Astrocyte (in vitro differentiated cells and primary cell): ENCODE measurements at regions not wholly inside any gene's neighbourhood (a gene's known extent, or its start where the extent isn't known, plus 50 kb on each side); places are given as distances from the start of the nearest gene placed in this dataset.

ENCODE experiments used
- DNase-seq: peaks from one replicate; pipeline ENCODE4 v3.0.0-alpha.2; 2010; ENCODE audit warnings: low read depth
- FAIRE-seq: peaks from 2 replicates; lab custom pipeline; 2011; peaks lifted over from hg19 to GRCh38; lab: Jason Lieb, UNC
- H2AFZ ChIP-seq: 2 replicates; pipeline ENCODE4 v1.6.0; 2012; ENCODE audit warnings: low read depth, low read length, inconsistent platforms
- H3K27ac ChIP-seq: 2 replicates; pipeline ENCODE4 v1.5.1; 2011; ENCODE audit warnings: low read depth, low read length, inconsistent platforms
- H3K27me3 ChIP-seq: 2 replicates; pipeline ENCODE4 v1.6.0; 2011; ENCODE audit warnings: low read length, inconsistent platforms; ENCODE audit not compliant: insufficient read depth
- H3K36me3 ChIP-seq: 2 replicates; pipeline ENCODE4 v1.5.1; 2011; ENCODE audit warnings: low read length, inconsistent platforms; ENCODE audit not compliant: insufficient read depth
- H3K4me1 ChIP-seq: 2 replicates; pipeline ENCODE4 v1.5.1; 2011; ENCODE audit warnings: low read length, inconsistent platforms; ENCODE audit not compliant: insufficient read depth
- H3K4me2 ChIP-seq: 2 replicates; pipeline ENCODE4 v1.6.0; 2012; ENCODE audit warnings: low read length, inconsistent platforms
- H3K4me3 ChIP-seq: 2 replicates; pipeline ENCODE4 v1.5.1; 2011; ENCODE audit warnings: low read depth, mild to moderate bottlenecking, low read length, inconsistent platforms; ENCODE audit not compliant: insufficient read depth
- H3K79me2 ChIP-seq: 2 replicates; pipeline ENCODE4 v1.6.0; 2012; ENCODE audit warnings: mild to moderate bottlenecking, low read length, inconsistent platforms; ENCODE audit not compliant: insufficient read depth
- H3K9ac ChIP-seq: 2 replicates; pipeline ENCODE4 v1.6.0; 2012; ENCODE audit warnings: mild to moderate bottlenecking, low read length, inconsistent platforms
- H3K9me3 ChIP-seq: 2 replicates; pipeline ENCODE4 v1.5.1; 2012; ENCODE audit warnings: low read depth, mild to moderate bottlenecking, low read length, inconsistent platforms; ENCODE audit not compliant: insufficient read depth
- H4K20me1 ChIP-seq: 2 replicates; pipeline ENCODE4 v1.6.0; 2012; ENCODE audit warnings: low read length, inconsistent platforms; ENCODE audit not compliant: insufficient read depth
- H3K27ac Mint-ChIP-seq: one replicate; pipeline ENCODE4 v1.8.0; 2021; ENCODE audit warnings: mild to moderate bottlenecking, mixed read lengths; ENCODE audit not compliant: unreplicated experiment
- H3K27me3 Mint-ChIP-seq: one replicate; pipeline ENCODE4 v1.8.0; 2021; ENCODE audit warnings: low read depth, mixed read lengths; ENCODE audit not compliant: unreplicated experiment
- H3K36me3 Mint-ChIP-seq: one replicate; pipeline ENCODE4 v1.8.0; 2021; ENCODE audit warnings: low read depth, mixed read lengths; ENCODE audit not compliant: unreplicated experiment
- H3K4me1 Mint-ChIP-seq: one replicate; pipeline ENCODE4 v1.8.0; 2021; ENCODE audit warnings: low read depth, mixed read lengths; ENCODE audit not compliant: unreplicated experiment
- H3K4me3 Mint-ChIP-seq: one replicate; pipeline ENCODE4 v1.8.0; 2021; ENCODE audit warnings: mild to moderate bottlenecking, moderate library complexity, mixed read lengths; ENCODE audit not compliant: unreplicated experiment
- H3K9me3 Mint-ChIP-seq: one replicate; pipeline ENCODE4 v1.8.0; 2021; ENCODE audit warnings: mild to moderate bottlenecking, mixed read lengths; ENCODE audit not compliant: unreplicated experiment
- EZH2 ChIP-seq: IDR thresholded peaks from 2 replicates; pipeline ENCODE4 v1.6.1; 2012; ENCODE audit warnings: mild to moderate bottlenecking, low read length, inconsistent platforms; ENCODE audit not compliant: insufficient read depth
- TF ChIP-seq, protein P1 (sequence below): IDR thresholded peaks from 2 replicates; pipeline ENCODE4 v1.5.1; 2011; ENCODE audit warnings: low read depth, mild to moderate bottlenecking, inconsistent platforms, low read length, moderate library complexity; ENCODE audit not compliant: insufficient read depth

DNA sequence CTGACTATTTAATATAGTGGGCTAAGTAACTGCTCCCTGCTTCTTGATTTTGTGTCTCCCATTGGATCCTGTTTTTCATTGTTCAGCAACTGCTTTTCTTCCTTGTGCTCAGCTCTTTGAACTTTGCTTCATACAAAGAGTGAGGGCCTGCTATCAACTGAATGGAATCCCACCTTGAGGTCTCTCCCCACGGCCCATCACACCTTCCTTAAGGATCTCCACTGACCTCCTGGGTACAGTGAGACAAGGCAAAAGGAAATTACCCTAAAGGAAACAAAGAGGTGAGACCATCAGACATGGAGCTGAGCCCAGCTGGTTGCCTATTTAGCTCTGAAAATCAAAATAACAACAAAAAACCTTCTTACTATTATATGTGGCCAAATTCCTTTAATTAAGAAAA lies 91.3 kb upstream of the RPL34 start:
- no peaks in the 10 kb centered on the region for H3K27me3 Mint-ChIP-seq
- no peaks in the 10 kb centered on the region for H3K27me3 ChIP-seq
- no peak for TF ChIP-seq EZH2
- TF ChIP-seq, protein P1, sequence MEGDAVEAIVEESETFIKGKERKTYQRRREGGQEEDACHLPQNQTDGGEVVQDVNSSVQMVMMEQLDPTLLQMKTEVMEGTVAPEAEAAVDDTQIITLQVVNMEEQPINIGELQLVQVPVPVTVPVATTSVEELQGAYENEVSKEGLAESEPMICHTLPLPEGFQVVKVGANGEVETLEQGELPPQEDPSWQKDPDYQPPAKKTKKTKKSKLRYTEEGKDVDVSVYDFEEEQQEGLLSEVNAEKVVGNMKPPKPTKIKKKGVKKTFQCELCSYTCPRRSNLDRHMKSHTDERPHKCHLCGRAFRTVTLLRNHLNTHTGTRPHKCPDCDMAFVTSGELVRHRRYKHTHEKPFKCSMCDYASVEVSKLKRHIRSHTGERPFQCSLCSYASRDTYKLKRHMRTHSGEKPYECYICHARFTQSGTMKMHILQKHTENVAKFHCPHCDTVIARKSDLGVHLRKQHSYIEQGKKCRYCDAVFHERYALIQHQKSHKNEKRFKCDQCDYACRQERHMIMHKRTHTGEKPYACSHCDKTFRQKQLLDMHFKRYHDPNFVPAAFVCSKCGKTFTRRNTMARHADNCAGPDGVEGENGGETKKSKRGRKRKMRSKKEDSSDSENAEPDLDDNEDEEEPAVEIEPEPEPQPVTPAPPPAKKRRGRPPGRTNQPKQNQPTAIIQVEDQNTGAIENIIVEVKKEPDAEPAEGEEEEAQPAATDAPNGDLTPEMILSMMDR: no peak
- no peaks in the 10 kb centered on the region for H3K9me3 Mint-ChIP-seq
- no peak overlapping the region for H3K4me2 ChIP-seq
- peaks cover 16% of the 10 kb centered on the region for H3K4me1 Mint-ChIP-seq
- DNase-seq (no peak), FAIRE-seq (no peak)
- H3K9me3 ChIP-seq: no peaks in the 10 kb centered on the region
- no peak overlapping the region for H3K4me3 ChIP-seq
- H2AFZ ChIP-seq: no peak overlapping the region
- no peaks in the 10 kb centered on the region for H3K79me2 ChIP-seq
- H3K36me3 ChIP-seq: no peaks in the 10 kb centered on the region
- no peaks in the 10 kb centered on the region for H3K4me1 ChIP-seq
- H3K36me3 Mint-ChIP-seq: no peaks in the 10 kb centered on the region
- H3K27ac ChIP-seq: no peak overlapping the region
- H3K4me3 Mint-ChIP-seq: no peak overlapping the region
- H3K9ac ChIP-seq: no peak overlapping the region
- H3K27ac Mint-ChIP-seq: no peak overlapping the region
- no peaks in the 10 kb centered on the region for H4K20me1 ChIP-seq

DNA sequence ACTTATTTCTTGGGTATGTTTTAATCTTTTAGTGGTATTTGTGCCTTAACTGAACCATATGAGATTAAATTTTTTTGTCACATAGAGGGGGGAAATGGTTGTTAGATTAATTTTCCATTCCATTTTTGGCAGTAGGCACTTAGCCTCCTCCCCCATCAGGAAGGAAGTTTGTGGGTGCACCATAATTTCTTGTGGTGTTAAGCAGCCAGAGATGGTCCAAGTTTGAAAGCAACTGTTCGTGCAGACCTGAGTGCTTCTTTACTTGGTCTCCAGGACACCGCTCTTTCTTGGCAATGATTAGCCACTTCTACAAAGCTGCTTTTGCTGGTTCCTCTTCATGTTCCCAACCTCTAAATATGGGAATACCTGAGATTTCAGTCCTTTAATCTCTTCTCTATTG lies 92.7 kb upstream of the RPL34 start:
- no peaks in the 10 kb centered on the region for H3K27me3 Mint-ChIP-seq
- H3K36me3 ChIP-seq: no peaks in the 10 kb centered on the region
- no peak overlapping the region for H3K27ac ChIP-seq
- FAIRE-seq (no peak), DNase-seq (no peak)
- no peaks in the 10 kb centered on the region for H3K9me3 ChIP-seq
- H3K4me1 ChIP-seq: no peaks in the 10 kb centered on the region
- no peak overlapping the region for H3K27ac Mint-ChIP-seq
- no peaks in the 10 kb centered on the region for H3K36me3 Mint-ChIP-seq
- no peaks in the 10 kb centered on the region for H3K79me2 ChIP-seq
- no peak overlapping the region for H3K4me2 ChIP-seq
- no peak overlapping the region for H3K4me3 Mint-ChIP-seq
- H3K27me3 ChIP-seq: no peaks in the 10 kb centered on the region
- H2AFZ ChIP-seq: no peak overlapping the region
- peaks cover 7% of the 10 kb centered on the region for H3K4me1 Mint-ChIP-seq
- no peak overlapping the region for H3K4me3 ChIP-seq
- TF ChIP-seq, protein P1: no peak
- no peak for TF ChIP-seq EZH2
- no peak overlapping the region for H3K9ac ChIP-seq
- no peaks in the 10 kb centered on the region for H4K20me1 ChIP-seq
- H3K9me3 Mint-ChIP-seq: no peaks in the 10 kb centered on the region

DNA sequence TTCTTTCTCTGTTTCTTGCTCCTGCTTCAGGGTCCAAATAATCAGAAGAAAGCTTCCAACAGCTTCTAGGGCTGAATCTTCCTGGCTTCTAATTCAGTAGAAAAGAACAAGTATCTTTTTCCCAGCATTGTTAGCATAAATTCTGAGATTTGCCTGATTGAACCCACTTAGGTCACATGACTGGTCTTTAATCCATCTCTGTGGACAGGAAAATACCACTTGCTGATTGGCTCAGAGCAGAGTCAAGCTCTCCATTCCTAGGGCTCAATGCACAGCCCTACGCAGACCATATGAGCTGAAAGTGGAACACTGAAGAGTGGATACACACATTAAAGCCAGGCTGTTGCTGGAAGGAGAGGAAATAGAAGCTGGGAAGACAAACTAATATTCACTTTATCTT lies 99.6 kb upstream of the RPL34 start:
- no peak for DNase-seq
- no peak for FAIRE-seq
- Histone ChIP-seq H4K20me1 (no peaks in the 10 kb centered on the region), H3K4me1 (no peaks in the 10 kb centered on the region), H3K27ac (no peak overlapping the region), H2AFZ (no peak overlapping the region), H3K27me3 (no peaks in the 10 kb centered on the region), H3K4me3 (no peak overlapping the region), H3K9ac (no peak overlapping the region), H3K79me2 (no peaks in the 10 kb centered on the region), H3K4me2 (no peak overlapping the region), H3K9me3 (no peaks in the 10 kb centered on the region), H3K36me3 (no peaks in the 10 kb centered on the region)
- H3K4me1 Mint-ChIP-seq: no peaks in the 10 kb centered on the region
- no peaks in the 10 kb centered on the region for H3K36me3 Mint-ChIP-seq
- no peak overlapping the region for H3K4me3 Mint-ChIP-seq
- H3K27ac Mint-ChIP-seq: no peak overlapping the region
- peaks cover 3% of the 10 kb centered on the region for H3K27me3 Mint-ChIP-seq
- TF ChIP-seq EZH2: no peak
- TF ChIP-seq, protein P1: no peak
- H3K9me3 Mint-ChIP-seq: peaks cover 2% of the 10 kb centered on the region
